MM.1S (cell line): ENCODE measurements at regions not wholly inside any gene's neighbourhood (a gene's known extent, or its start where the extent isn't known, plus 50 kb on each side); places are given as distances from the start of the nearest gene placed in this dataset.

Experiments used
- EZH2 ChIP-seq: fragments of 300-600 bp; sonication (generic); optimal IDR thresholded peaks from 2 replicates; pipeline ENCODE3; 2017; ENCODE audit warnings: low read depth, mild to moderate bottlenecking, antibody characterized with exemption, low read length, mixed read lengths
- EZH2phosphoT487 ChIP-seq: fragments of 300-600 bp; sonication (generic); IDR thresholded peaks from 2 replicates; pipeline ENCODE4 v1.6.1; 2018; ENCODE audit warnings: antibody characterized with exemption, low read length
- TF ChIP-seq, protein P1 (sequence below): fragments of 300-600 bp; sonication (generic); IDR thresholded peaks from 2 replicates; pipeline ENCODE4 v1.5.1; 2016; ENCODE audit warnings: antibody characterized with exemption, low read length, mixed read lengths

- TF ChIP-seq, protein P1, sequence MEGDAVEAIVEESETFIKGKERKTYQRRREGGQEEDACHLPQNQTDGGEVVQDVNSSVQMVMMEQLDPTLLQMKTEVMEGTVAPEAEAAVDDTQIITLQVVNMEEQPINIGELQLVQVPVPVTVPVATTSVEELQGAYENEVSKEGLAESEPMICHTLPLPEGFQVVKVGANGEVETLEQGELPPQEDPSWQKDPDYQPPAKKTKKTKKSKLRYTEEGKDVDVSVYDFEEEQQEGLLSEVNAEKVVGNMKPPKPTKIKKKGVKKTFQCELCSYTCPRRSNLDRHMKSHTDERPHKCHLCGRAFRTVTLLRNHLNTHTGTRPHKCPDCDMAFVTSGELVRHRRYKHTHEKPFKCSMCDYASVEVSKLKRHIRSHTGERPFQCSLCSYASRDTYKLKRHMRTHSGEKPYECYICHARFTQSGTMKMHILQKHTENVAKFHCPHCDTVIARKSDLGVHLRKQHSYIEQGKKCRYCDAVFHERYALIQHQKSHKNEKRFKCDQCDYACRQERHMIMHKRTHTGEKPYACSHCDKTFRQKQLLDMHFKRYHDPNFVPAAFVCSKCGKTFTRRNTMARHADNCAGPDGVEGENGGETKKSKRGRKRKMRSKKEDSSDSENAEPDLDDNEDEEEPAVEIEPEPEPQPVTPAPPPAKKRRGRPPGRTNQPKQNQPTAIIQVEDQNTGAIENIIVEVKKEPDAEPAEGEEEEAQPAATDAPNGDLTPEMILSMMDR: no peak
- TF ChIP-seq EZH2: no peak
- no peak for TF ChIP-seq EZH2phosphoT487
Observed at GRCh38 chr18:76619621-76620315, 124.7 kb upstream of the ZNF516 start.
